Vagina (tissue), 2 donors: ENCODE measurements at regions not wholly inside any gene's neighbourhood (a gene's known extent, or its start where the extent isn't known, plus 50 kb on each side); places are given as distances from the start of the nearest gene placed in this dataset.

Source experiments
- DNase-seq, 2 donors: peaks; one replicate each; pipeline ENCODE4 v3.0.0-alpha.2; 2017; ENCODE audit errors: extremely low spot score in 2 of 2
- H3K27ac ChIP-seq: fragments of 200-600 bp; sonication (generic); one replicate; pipeline ENCODE4 v1.5.1; 2019
- H3K27me3 ChIP-seq: fragments of 200-600 bp; sonication (generic); one replicate; pipeline ENCODE4 v1.5.1; 2019
- H3K36me3 ChIP-seq, 2 donors: fragments of 200-600 bp; sonication (generic); one replicate each; pipeline ENCODE4 v1.5.1; 2017 to 2019
- H3K4me1 ChIP-seq: fragments of 200-600 bp; sonication (generic); one replicate; pipeline ENCODE4 v1.5.1; 2019
- H3K4me3 ChIP-seq, 2 donors: fragments of 200-600 bp; sonication (generic); 1 replicate in 1 of 2; 2 replicates in 1 of 2; pipeline ENCODE4 v1.5.1; 2016 to 2019
- H3K9me3 ChIP-seq: fragments of 200-600 bp; sonication (generic); one replicate; pipeline ENCODE4 v1.5.1; 2019
- CTCF ChIP-seq, 3 experiments: fragments of 450-650 bp in 2 of 3; fragments of 200-600 bp in 1 of 3; sonication (generic) in 1 of 3; IDR thresholded peaks; one replicate each; pipeline ENCODE4 v1.5.1; 2017 to 2019; ENCODE audit warnings: antibody characterized with exemption in 3 of 3, mild to moderate bottlenecking in 2 of 3, moderate library complexity in 2 of 3
- POLR2A ChIP-seq, 2 donors: fragments of 450-650 bp; IDR thresholded peaks; one replicate each; pipeline ENCODE4 v1.6.1; 2017; ENCODE audit warnings: antibody characterized with exemption in 2 of 2, mild to moderate bottlenecking in 2 of 2, moderate library complexity in 2 of 2
- POLR2AphosphoS5 ChIP-seq, 2 donors: sonication (generic); formaldehyde crosslinking; IDR thresholded peaks; one replicate each; pipeline ENCODE4 v1.9.0; 2017; ENCODE audit warnings: antibody characterized with exemption in 2 of 2, mild to moderate bottlenecking in 2 of 2, low read depth in 1 of 2; ENCODE audit not compliant: insufficient read depth in 1 of 2
- intact Hi-C: fragments of 100-400 bp; cut with DNase I; formaldehyde crosslinking; loops from one replicate; pipeline ENCODE4 v1.15.1; 2023

DNA sequence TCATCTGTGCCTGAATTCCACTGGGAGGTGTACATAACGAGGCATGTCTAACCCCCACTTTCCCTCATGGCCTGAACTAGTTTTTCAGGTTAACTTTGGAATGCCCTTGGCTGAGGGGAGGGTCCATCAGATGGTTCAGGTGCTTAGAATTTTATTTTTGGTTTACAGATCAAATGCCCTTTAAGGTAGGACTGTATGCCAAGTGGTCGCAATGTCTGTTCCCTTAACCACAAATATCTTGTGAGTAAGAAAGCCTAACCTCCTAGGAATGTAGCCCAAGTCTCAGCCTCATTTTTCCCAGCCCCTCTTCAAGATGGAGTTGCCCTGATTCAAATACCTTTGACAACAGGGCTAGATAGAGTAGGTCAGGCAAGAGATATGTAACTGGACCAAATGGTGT lies 78.4 kb downstream of the RNASET2 start:
- Histone ChIP-seq H3K4me3 (no peak overlapping the region), H3K27ac (no peak overlapping the region), H3K27me3 (no peaks in the 10 kb centered on the region), H3K9me3 (no peaks in the 10 kb centered on the region), H3K4me1 (no peaks in the 10 kb centered on the region), H3K36me3 (no peaks in the 10 kb centered on the region)
- no peak for DNase-seq
- TF ChIP-seq POLR2A (IDR thresholded peaks at IDR 0.05) (no peak), POLR2AphosphoS5 (IDR thresholded peaks at IDR 0.05; ENCODE audit: insufficient read depth in 1 of 2, low read depth in 1 of 2) (no peak), CTCF (IDR thresholded peaks at IDR 0.05) (no peak)
- intact Hi-C loops = no loop called here

DNA sequence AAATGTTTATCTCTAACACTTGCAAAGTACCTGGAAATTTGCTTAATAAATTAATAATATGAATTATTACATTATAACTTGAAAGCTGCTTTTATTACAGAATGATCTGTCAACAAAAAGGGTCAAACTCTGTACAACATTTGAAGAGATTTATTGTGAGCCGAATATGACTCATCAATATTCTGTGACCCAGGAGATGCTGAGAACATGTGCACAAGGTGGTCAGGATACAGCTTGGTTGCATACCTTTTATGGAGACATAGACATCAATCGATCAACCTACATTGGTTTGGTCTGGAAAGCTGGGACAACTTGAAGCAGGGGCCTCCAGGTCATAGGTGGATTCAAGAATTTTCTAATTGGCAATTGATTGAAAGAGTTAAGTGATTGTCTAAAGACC lies 79.0 kb downstream of the RNASET2 start:
- Histone ChIP-seq H3K4me3 (no peak overlapping the region), H3K36me3 (no peaks in the 10 kb centered on the region), H3K9me3 (no peaks in the 10 kb centered on the region), H3K27ac (no peak overlapping the region), H3K27me3 (no peaks in the 10 kb centered on the region), H3K4me1 (no peaks in the 10 kb centered on the region)
- intact Hi-C loops = no loop called here
- TF ChIP-seq POLR2A (IDR thresholded peaks at IDR 0.05) = no peak
- TF ChIP-seq CTCF (IDR thresholded peaks at IDR 0.05) = no peak
- no peak for DNase-seq

- no peaks in the 10 kb centered on the region for H3K4me1 ChIP-seq
- peak in 1 of 2 donors; percentile 52 for DNase-seq
- intact Hi-C loops = no loop called here
- H3K9me3 ChIP-seq = no peaks in the 10 kb centered on the region
- no peaks in the 10 kb centered on the region for H3K36me3 ChIP-seq
- no peak overlapping the region for H3K4me3 ChIP-seq
- TF ChIP-seq POLR2AphosphoS5 (IDR thresholded peaks at IDR 0.05; ENCODE audit: insufficient read depth in 1 of 2, low read depth in 1 of 2) (no peak), CTCF (IDR thresholded peaks at IDR 0.05) (no peak), POLR2A (IDR thresholded peaks at IDR 0.05) (no peak)
- H3K27me3 ChIP-seq = no peaks in the 10 kb centered on the region
- no peak overlapping the region for H3K27ac ChIP-seq
These were observed 83.8 kb downstream of the RNASET2 start for GRCh38 chr6:166872531-166873009.

- Histone ChIP-seq H3K4me1 (no peaks in the 10 kb centered on the region), H3K27ac (no peak overlapping the region), H3K27me3 (no peaks in the 10 kb centered on the region), H3K36me3 (no peaks in the 10 kb centered on the region), H3K9me3 (no peaks in the 10 kb centered on the region), H3K4me3 (no peak overlapping the region)
- no peak for DNase-seq
- no peak for TF ChIP-seq POLR2A (IDR thresholded peaks at IDR 0.05)
- TF ChIP-seq POLR2AphosphoS5 (IDR thresholded peaks at IDR 0.05; ENCODE audit: insufficient read depth in 1 of 2, low read depth in 1 of 2) = no peak
- TF ChIP-seq CTCF (IDR thresholded peaks at IDR 0.05) = no peak
- intact Hi-C loops = no loop called here
These were observed 85.6 kb downstream of the RNASET2 start for GRCh38 chr6:166870602-166871208.

DNA sequence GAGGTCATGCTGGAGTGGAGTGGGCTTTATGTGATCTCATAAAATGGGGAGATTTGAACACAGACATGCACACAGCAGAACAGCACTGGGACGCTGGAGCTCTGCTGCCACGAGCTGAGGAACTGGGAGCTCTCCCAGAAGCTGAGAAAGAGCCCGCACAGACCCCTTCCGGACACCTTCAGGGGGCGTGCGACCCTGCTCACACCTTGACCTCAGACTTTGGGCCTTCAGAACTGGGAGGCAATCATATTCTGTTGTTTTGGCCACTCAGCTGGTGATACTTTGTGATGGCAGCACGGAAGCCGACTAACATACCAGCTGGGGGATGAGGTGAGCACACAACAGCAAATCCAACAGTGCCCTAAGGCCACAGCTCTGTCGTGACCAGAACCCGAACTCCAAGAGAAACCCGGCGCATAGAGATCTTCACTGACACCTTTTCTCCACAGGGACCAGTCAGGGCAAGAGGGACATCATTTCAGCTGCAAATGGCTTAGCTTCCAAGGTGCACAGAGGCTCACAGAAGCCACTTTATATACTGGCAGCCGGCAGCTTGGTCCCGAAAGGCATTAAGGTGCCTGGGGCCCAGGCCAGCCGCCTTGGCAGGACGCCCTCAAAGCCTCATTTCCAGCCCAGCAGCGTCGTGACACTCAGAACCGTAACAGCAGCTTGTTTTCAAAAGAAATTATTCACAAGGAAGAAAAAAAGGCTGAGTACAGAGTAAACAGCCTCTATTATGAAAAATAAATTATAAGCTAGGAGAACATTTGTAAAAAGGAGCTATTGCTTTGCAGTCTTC lies 89.3 kb downstream of the RNASET2 start:
- TF ChIP-seq CTCF (IDR thresholded peaks at IDR 0.05) = no peak
- no peak for TF ChIP-seq POLR2AphosphoS5 (IDR thresholded peaks at IDR 0.05; ENCODE audit: insufficient read depth in 1 of 2, low read depth in 1 of 2)
- TF ChIP-seq POLR2A (IDR thresholded peaks at IDR 0.05) = no peak
- Histone ChIP-seq H3K4me1 (peaks cover 11% of the 10 kb centered on the region), H3K27me3 (no peaks in the 10 kb centered on the region), H3K9me3 (no peaks in the 10 kb centered on the region), H3K36me3 (no peaks in the 10 kb centered on the region), H3K4me3 (no peak overlapping the region), H3K27ac (no peak overlapping the region)
- no peak for DNase-seq
- intact Hi-C loops = no loop called here
